VCaP (cell line): ENCODE measurements at regions not wholly inside any gene's neighbourhood (a gene's known extent, or its start where the extent isn't known, plus 50 kb on each side); places are given as distances from the start of the nearest gene placed in this dataset.

ENCODE experiments used
- H3K27ac ChIP-seq: fragments of 450-650 bp; 2 replicates; pipeline ENCODE4 v1.5.1; 2017
- CTCF ChIP-seq: fragments of 450-650 bp; conservative IDR thresholded peaks from 2 replicates; pipeline ENCODE4 v1.5.1; 2017; ENCODE audit warnings: mild to moderate bottlenecking, moderate library complexity

GRCh38 chr5:3542769-3543168 is 52.9 kb upstream of the IRX1 start:
- TF ChIP-seq CTCF: no peak
- no peak overlapping the region for H3K27ac ChIP-seq

- TF ChIP-seq CTCF: no peak
- no peak overlapping the region for H3K27ac ChIP-seq
Observed at GRCh38 chr5:3542158-3542557, 53.5 kb upstream of the IRX1 start.

- H3K27ac ChIP-seq: no peak overlapping the region
- TF ChIP-seq CTCF: no peak
Observed at GRCh38 chr5:3538886-3539285, 56.7 kb upstream of the IRX1 start.

- no peak for TF ChIP-seq CTCF
- no peak overlapping the region for H3K27ac ChIP-seq
Observed at GRCh38 chr5:3537942-3538341, 57.7 kb upstream of the IRX1 start.

GRCh38 chr5:3535414-3536211 is 60.0 kb upstream of the IRX1 start:
- TF ChIP-seq CTCF: no peak
- no peak overlapping the region for H3K27ac ChIP-seq

- no peak for TF ChIP-seq CTCF
- H3K27ac ChIP-seq: no peak overlapping the region
Observed at GRCh38 chr5:3534997-3535396, 60.6 kb upstream of the IRX1 start.

- H3K27ac ChIP-seq: no peak overlapping the region
- TF ChIP-seq CTCF: no peak
Observed at GRCh38 chr5:3531320-3531986, 64.2 kb upstream of the IRX1 start.
